NCI-H2029 treated with DMSO at 0.1 percent for 48 hours (cell line): ENCODE measurements at regions not wholly inside any gene's neighbourhood (a gene's known extent, or its start where the extent isn't known, plus 50 kb on each side); places are given as distances from the start of the nearest gene placed in this dataset.
A peak's percentile ranks its signal among the peaks of the same experiment; 100 is the strongest.
"Not testable (repeated sequence)": the region's sequence is repeated elsewhere in the genome, so short reads cannot be mapped to it uniquely, and the experiment has no call there.

Experiments
- DNase-seq: peaks from one replicate; lab custom pipeline; 2025; lab: John Stamatoyannopoulos, UW

- DNase-seq: no peak
These were observed 58.4 kb upstream of the WAPL start for GRCh38 chr10:86579883-86580520.

- DNase-seq: no peak
These were observed 58.9 kb upstream of the WAPL start for GRCh38 chr10:86580521-86580891.

GRCh38 chr10:86583983-86584382 lies 62.4 kb upstream of the WAPL start:
- DNase-seq: no peak

GRCh38 chr10:86585037-86585929 lies 63.7 kb upstream of the WAPL start:
- peak; percentile 12 for DNase-seq

- no peak for DNase-seq
These were observed 64.9 kb upstream of the WAPL start for GRCh38 chr10:86586516-86586915.

- not testable (repeated sequence) for DNase-seq
These were observed 65.6 kb upstream of the OPN4 start for GRCh38 chr10:86588781-86589180.

- no peak for DNase-seq
These were observed 62.9 kb upstream of the OPN4 start for GRCh38 chr10:86591436-86591835.

GRCh38 chr10:86592413-86592812 lies 61.9 kb upstream of the OPN4 start:
- DNase-seq: no peak

- DNase-seq: no peak
These were observed 59.8 kb upstream of the OPN4 start for GRCh38 chr10:86594535-86594934.

- DNase-seq: no peak
These were observed 58.9 kb upstream of the OPN4 start for GRCh38 chr10:86595496-86595895.

- no peak for DNase-seq
These were observed 58.1 kb upstream of the OPN4 start for GRCh38 chr10:86596266-86596665.

- no peak for DNase-seq
These were observed 57.0 kb upstream of the OPN4 start for GRCh38 chr10:86597306-86597705.

GRCh38 chr10:86598151-86598550 lies 56.2 kb upstream of the OPN4 start:
- DNase-seq: no peak

- no peak for DNase-seq
These were observed 55.3 kb upstream of the OPN4 start for GRCh38 chr10:86599041-86599440.

GRCh38 chr10:86599729-86600128 lies 54.6 kb upstream of the OPN4 start:
- DNase-seq: no peak

- DNase-seq: no peak
These were observed 54.1 kb upstream of the OPN4 start for GRCh38 chr10:86600296-86600695.

GRCh38 chr10:86601956-86602602 lies 52.3 kb upstream of the OPN4 start:
- no peak for DNase-seq

- no peak for DNase-seq
These were observed 51.1 kb upstream of the OPN4 start for GRCh38 chr10:86603256-86603655.
